ENCODE measurements at regions not wholly inside any gene's neighbourhood (a gene's known extent, or its start where the extent isn't known, plus 50 kb on each side); places are given as distances from the start of the nearest gene placed in this dataset.

- no peak for TF ChIP-seq CTCF (IDR thresholded peaks at IDR 0.05)
- no peak for TF ChIP-seq EP300 (IDR thresholded peaks at IDR 0.05)
These were observed 438.5 kb downstream of the MATN1 start for GRCh38 chr1:30284728-30285475.

Measured in upper lobe of left lung (tissue), 4 donors.